HG03565 (cell line): ENCODE measurements at regions not wholly inside any gene's neighbourhood (a gene's known extent, or its start where the extent isn't known, plus 50 kb on each side); places are given as distances from the start of the nearest gene placed in this dataset.

Source experiments
- ATAC-seq: cut with Tn5 transposase; IDR thresholded peaks from one replicate; pipeline ENCODE4 v1.9.1; 2021; ENCODE audit warnings: mild to moderate bottlenecking, moderate library complexity; ENCODE audit not compliant: unreplicated experiment

GRCh38 chr15:31486506-31486905 is 159.9 kb downstream of the KLF13 start:
- ATAC-seq: no peak

GRCh38 chr15:31486906-31487695 is 160.5 kb downstream of the KLF13 start:
- ATAC-seq: no peak

DNA sequence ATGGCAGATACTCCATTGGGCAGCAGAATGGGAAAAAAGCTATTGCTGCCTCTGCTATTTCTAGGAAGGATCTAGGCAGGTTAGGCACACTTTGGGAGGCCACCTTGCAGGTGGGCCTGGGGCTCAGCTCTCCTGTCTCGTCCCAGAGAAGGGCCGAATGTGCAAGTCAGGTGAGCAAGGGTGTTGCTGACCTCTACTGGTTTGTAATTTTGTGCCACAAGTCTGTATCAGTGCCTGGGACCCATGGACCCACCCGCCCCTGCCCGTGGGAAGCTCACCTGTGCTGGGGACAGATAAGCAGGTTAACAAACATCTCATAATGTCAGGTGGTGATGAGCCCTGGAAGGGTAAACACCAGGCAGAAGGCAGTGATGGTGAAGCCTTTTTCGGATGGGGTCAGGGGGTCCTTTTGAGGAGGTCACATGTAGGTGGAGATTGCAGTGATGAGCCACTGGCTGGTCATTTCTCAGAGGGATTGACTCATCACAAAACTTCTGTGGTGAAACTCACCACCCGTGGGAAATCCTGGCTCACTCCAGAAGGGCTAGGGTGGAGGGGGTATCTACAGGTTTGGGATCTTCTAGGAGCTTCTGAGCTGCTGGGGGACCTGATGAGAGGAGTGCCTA is 161.3 kb downstream of the KLF13 start:
- no peak for ATAC-seq

DNA sequence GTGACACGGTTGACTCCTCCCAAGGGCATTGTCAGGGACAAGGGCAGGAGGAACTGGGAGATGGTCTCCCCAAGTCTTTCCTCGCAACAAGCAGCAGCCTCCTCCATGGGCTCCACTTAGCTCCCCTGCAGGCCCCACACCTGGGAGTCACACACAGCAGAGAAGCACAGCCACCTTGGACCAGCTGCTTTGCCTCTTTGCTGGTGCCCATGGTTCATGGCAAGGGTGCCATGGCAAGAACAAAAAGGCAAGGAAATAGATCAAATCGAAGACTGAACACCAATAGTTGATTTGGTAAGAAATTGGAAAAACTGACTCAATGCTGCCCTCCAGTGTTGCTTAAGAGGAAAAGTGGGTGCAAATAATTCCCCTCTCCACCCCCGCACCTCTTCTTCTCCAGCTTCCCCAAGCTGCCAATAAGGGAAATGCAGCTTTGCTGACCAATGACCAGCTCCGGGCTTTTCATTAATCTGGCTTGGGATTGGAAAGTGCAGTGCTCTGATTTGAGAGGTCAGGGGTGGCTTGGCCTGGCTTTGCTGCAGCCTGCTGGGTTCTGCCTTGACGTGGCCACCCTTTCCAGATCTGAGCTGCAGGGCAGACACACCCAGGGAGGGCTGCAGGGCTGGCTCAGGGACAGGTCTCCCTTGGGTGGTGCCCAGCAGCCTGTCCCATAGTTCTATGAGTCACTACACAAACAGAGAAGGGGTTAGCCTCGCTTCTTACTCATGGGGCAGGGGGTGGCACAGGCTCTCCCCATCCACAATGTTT is 162.0 kb downstream of the KLF13 start:
- no peak for ATAC-seq

- no peak for ATAC-seq
These were observed 162.6 kb downstream of the KLF13 start for GRCh38 chr15:31489281-31489680.

- ATAC-seq: no peak
These were observed 163.4 kb downstream of the KLF13 start for GRCh38 chr15:31489801-31490646.

GRCh38 chr15:31494786-31495185 is 168.2 kb downstream of the KLF13 start:
- no peak for ATAC-seq

DNA sequence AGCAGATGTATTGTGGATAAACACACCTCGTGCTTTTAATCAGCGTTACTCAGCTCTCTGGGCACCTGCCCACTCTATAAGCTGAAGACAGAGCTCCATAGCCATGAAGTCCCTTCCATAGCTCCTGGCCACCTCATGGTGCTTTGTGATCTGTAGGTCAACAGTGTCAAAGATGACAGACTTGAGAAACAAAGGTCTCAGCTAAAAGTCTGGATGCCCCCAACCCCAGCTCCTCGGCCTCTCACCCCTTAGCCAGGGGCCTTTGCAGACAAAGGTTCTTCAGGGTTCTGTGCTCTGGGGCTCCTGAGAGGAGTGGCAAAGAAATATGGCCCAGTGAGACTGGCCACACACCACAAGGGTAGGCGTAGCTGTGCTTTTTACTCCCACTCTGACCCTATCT is 168.6 kb downstream of the KLF13 start:
- ATAC-seq: no peak

- ATAC-seq: no peak
These were observed 171.2 kb downstream of the KLF13 start for GRCh38 chr15:31497838-31498237.

- no peak for ATAC-seq
These were observed 171.7 kb downstream of the KLF13 start for GRCh38 chr15:31498329-31498728.

GRCh38 chr15:31498756-31499155 is 172.1 kb downstream of the KLF13 start:
- ATAC-seq: no peak

- ATAC-seq: no peak
These were observed 172.8 kb downstream of the KLF13 start for GRCh38 chr15:31499236-31499952.

DNA sequence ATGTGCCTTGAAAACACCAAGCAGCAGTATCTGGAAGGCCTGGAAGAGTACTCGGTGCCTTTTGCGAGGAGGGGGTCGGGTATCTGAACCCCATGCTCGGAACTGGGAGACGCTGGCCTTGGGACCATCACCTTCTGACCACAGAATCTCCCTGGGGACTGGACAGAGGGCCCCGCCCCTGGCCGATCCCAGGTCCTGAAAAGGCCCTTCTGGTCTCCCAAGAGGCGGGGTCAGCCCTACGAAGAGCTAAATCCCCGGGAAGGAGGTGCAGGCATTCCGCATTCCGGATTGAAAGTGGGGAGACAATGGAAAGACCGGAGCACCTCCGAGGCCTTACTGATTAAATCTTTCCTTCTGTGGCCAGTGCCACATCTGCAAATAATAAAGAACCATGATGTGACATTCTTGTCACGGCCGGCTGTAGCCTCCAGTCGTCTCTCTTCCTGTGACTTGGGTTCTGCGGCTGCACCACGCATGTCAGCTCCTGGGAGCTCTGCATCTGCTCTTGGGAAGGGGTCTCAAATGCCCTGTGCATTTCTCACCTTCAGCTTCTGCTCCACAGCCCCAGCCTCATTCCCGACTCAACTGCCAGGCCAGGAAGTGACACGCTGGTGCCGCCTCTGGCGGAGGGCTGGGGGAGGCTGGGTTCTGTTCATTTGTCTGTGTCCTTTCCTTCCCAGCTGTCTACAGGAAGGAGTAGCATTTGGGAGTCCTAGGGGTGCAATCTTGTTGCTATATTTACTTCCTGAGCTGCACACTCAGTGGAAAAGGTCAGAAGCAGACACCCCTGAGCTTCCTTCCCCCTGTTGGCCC is 173.5 kb downstream of the KLF13 start:
- ATAC-seq: no peak

DNA sequence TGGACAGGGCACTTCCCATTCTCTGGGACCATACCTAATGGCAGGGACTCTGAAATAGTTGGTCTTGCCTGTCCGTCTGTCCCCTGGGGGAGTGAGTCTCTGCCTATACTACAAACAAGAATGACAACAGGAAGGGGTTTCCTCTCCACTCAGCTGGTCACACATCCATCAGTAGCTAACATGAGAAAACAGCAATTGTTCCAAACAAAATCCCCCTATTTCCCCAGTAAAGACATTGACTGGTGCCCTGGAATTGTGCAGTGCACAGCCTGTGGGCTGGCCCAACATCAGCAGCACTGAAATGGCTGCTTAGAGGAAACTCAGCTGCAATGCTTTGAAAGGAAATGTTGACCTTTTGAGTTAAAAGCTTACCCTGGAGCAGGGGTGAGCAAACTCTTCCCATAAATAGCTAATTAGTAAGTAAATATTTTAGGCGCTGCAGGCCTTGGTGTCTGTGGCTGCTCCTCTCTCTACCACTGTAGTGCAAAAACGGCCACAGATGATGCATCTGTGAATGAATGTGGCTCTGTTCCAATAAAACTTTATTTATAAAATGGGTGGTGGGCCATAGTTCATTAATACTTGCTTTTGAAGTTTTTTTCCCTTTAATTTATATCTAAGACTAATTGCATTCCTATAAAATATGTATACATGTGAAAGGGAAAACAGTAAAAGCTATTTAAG is 174.3 kb downstream of the KLF13 start:
- no peak for ATAC-seq

GRCh38 chr15:31501536-31502157 is 175.0 kb downstream of the KLF13 start:
- ATAC-seq: no peak

- ATAC-seq: no peak
These were observed 176.1 kb downstream of the KLF13 start for GRCh38 chr15:31502541-31503229.

DNA sequence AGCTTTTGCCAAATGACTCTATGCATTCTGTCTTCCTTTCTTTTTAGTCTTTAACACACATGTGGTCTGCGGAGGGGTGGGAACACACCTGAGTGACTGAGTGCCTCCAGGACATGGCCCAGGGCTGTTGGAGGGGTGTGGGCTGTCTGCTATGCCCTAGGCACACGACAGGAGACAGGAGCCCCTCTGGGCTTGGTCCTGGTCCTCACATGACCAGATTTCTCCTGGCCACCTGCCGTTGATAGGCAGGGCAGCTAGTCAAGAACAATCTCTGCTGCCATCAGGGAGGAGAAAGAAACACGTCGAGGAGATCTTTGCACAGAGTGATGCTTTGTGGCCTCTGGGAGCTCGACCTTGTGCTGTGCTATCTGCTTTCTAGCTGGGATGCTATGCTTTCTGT is 176.6 kb downstream of the KLF13 start:
- ATAC-seq: no peak
